Muscle of back (tissue), 3 donors: ENCODE measurements at regions not wholly inside any gene's neighbourhood (a gene's known extent, or its start where the extent isn't known, plus 50 kb on each side); places are given as distances from the start of the nearest gene placed in this dataset.
"Not testable (repeated sequence)": the region's sequence is repeated elsewhere in the genome, so short reads cannot be mapped to it uniquely, and the experiment has no call there.

Experiments
- DNase-seq, 3 donors: peaks; one replicate each; pipeline versions ENCODE4 v3.0.0 to v3.0.0-alpha.2; 2013

DNA sequence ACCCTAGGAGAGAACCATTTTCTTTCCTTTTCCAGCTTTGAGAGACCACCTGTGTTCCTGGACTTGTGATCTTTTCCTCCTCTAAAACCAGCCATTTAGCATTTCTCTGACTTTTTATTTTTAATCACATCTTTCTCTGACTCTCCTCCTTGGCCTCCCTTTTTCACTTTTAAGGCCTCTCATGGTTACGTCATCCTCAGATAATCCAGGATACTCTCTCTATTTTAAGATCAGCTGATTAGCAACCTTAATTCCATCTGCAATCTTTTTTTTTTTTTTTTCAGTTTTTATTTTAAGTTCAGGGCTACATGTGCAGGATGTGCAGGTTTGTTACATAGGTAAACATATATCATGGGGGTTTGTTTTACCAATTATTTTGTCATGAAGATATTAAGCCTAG, 54.0 kb downstream of the RFPL4B start:
- no peak for DNase-seq

- peak in 1 of 3 donors; percentile 30 for DNase-seq
Observed at GRCh38 chr6:112407101-112407590, 60.0 kb downstream of the RFPL4B start.

- no peak for DNase-seq
Observed at GRCh38 chr6:112408522-112408921, 61.4 kb downstream of the RFPL4B start.

GRCh38 chr6:112409311-112409710, 62.2 kb downstream of the RFPL4B start:
- peak in 2 of 3 donors; percentile 12 to 30 for DNase-seq

GRCh38 chr6:112413780-112414179, 66.7 kb downstream of the RFPL4B start:
- DNase-seq = no peak

DNA sequence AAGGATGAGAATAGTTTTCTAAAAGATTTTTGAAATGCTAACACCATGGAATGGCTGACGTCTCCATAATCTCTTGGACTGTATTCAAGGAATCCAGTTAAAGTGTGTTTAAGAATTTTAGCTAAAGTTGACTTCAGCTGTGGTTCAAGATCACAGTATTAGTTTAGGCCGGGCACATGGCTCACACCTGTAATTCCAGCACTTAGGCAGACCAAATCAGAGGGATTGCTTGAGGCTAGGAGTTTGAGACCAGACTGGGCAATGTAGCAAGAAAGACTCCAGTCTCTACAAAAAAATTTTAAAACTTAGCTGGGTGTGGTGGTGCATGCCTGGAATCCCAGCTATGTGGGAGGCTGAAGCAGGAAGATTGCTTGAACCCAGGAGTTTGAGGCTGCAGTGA, 68.2 kb downstream of the RFPL4B start:
- no peak for DNase-seq

DNA sequence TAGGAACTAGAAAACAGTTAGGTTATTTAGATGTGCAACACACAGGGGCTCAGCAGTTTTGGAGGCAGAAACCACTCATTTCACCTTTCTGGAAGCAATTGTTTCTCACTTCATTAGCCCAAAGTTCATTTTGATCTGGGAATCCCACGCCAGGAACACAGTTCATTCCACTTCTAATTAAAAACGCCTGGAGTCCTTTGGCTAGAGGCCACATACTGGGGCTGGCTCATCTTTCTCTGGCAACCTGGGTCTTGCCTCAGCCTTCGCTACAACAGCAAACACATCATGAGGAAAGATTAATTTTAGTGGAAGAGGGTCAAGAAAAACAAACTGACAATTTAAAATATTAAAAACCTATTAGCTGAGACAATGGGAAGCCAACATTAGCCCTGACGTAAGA, 69.7 kb downstream of the RFPL4B start:
- peak in 1 of 3 donors; percentile 42 for DNase-seq

- DNase-seq = not testable (repeated sequence)
Observed at GRCh38 chr6:112427011-112427410, 79.9 kb downstream of the RFPL4B start.

- no peak for DNase-seq
Observed at GRCh38 chr6:112427499-112427898, 80.4 kb downstream of the RFPL4B start.

DNA sequence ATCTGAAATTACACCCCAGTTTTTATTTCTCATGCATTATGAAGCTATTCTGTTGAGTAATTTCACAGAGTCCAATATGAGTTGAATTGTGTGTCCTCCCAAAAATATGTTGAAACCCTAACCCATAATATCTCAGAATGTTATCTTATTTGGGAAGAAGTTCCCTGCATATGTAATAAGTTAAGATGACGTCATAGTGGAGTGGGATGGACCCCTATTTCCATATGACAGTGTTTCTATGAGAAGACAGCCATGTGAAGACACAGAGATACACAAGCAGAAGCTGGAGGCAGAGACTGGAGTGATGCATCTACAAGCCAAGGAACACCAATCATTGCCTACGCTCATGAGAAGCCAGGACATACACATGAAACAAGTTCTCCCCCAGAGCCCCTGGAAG, 81.3 kb downstream of the RFPL4B start:
- no peak for DNase-seq

DNA sequence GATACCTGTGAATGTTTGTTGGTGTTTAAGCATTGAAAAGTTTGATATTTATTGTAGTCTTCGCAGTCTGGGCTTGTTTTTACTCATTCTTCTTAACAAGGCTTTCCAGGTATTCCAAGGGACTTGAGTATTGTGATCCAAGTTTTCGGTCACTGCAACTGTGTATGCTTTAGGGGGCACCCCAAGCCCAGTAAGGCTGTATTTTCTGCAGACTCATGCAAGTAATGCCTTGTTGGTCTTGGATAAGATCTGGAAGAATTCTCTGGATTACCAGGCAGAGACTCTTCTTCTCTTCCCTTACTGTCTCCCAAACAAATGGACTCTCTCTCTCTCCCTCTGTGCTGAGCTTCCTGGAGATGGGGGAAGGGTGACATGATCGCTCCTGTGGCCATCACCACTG, 82.1 kb downstream of the RFPL4B start:
- no peak for DNase-seq

DNA sequence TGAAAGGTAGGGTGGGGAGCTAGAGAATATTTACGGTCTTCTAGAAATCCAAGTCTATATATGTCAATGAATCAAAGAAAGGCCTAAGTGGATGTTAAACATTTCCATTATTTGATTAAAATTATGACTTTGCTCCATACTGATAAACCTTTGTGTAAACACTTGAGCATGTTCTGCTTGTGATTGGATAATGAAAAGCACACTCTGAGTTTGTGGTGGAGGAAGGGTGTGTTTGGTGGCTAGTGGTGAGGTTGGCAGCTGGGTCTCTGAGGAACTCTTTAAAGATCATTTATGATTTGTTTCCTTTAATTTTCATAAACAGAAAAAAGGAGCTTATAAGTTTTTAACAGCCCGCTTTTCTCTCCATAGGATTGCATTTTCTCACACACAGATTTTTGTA, 84.7 kb downstream of the RFPL4B start:
- DNase-seq = no peak

DNA sequence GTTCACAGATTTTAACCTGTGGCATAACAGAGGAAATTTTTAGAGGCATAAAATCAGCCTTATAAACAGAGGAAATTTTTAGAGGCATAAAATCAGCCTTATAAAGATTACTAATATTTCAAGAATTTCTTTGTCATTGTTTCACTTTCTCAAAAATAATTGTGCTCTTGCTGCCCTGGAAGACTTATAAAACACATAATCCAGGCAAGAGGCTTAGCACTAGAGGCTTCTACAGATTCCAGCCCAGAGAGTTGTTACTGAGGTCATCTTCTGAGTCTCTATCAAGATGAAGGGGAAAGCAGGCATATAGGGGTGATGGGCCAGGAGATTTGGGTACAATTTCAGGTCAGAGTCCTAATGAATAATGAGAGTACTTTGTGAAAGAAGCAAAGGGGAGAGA, 85.7 kb downstream of the RFPL4B start:
- no peak for DNase-seq

GRCh38 chr6:112433457-112433856, 86.3 kb downstream of the RFPL4B start:
- no peak for DNase-seq

DNA sequence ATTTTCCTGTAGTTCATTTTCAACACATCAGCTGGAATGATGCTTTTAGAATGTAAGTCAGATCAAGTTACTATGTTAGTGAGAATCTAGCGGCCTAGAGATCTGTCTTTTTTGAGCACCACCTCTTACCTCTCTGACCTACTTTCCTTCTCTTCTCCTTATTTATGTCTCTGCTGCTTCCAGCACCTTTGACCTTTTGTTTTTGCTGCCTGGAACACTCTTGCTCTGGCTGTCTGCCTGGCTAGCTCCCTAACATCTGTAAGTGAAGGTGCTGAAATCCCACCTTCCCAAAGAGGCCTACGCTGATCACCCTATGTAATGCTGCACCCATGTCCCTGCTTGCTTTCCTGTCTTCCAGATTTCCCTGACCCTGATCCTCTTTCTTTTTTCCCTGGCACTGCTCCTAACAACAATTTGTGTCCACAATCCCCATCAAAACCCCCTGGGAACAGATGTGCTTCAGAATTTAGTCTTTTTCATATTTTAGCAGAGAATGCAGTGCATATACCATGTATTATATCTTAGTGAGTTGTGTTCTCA, 87.8 kb downstream of the RFPL4B start:
- peak in 1 of 3 donors; percentile 77 for DNase-seq

DNA sequence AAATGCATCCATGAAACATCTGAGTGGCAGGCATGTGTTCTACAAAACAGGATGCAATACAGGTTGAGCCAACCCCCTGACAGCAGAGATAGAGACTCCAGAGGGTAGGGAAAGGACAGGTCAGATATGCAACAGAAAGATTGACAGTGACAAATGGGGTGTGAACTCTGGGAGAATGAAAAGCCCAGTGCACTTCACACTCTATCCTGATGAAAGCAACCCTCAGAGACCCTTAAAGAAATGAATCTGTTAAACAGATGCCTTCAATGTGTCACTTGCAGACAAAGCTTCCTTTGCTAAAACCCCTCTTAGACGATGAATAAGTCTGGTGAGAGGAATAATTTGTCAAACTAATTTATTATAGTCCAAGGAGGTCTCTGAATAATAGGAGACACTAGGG, 89.9 kb downstream of the RFPL4B start:
- peak in 1 of 3 donors; percentile 22 for DNase-seq

- peak in 1 of 3 donors; percentile 32 for DNase-seq
Observed at GRCh38 chr6:112439010-112439409, 91.9 kb downstream of the RFPL4B start.

GRCh38 chr6:112439432-112439831, 92.3 kb downstream of the RFPL4B start:
- DNase-seq = peak in 2 of 3 donors; percentile 24 to 66

GRCh38 chr6:112441607-112442006, 94.5 kb downstream of the RFPL4B start:
- peak in 1 of 3 donors; percentile 80 for DNase-seq

GRCh38 chr6:112443179-112444065, 96.3 kb downstream of the RFPL4B start:
- peak in 2 of 3 donors; percentile 73 to 92 for DNase-seq

DNA sequence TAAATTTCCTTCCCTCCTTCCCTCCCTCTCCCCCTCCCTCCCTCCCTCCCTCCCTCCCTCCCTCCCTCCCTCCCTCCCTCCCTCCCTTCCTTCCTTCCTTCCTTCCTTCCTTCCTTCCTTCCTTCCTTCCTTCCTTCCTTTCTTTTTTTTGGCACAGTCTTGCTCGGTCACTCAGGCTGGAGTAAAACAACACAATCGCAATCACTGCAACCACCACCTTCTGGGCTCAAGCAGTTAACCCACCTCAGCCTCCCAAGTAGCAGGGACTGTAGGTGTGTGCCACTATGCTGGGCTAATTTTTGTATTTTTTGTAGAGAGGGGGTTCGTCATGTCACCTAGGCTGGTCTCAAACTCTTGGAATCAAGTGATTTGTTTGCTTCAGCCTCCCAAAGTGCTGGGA, 101.7 kb downstream of the RFPL4B start:
- DNase-seq = not testable (repeated sequence)

DNA sequence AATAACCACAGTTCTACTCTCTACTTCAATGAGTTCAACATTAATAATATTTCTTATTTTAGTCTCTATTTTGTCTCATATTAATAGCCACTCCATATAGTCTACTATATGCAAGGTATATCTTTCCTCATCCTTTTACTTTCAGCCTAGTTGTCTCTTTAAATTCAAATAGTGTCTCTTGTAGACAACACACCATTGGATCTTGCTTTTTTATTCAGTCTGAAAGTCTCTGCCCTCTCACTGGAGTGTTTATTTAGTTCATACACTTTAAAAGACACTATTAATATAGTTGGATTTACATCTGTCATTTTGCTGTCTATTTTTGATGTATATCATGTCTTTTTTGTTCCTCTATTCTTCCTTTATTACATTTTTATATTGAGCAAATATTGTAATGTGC, 103.5 kb downstream of the RFPL4B start:
- DNase-seq = no peak

DNA sequence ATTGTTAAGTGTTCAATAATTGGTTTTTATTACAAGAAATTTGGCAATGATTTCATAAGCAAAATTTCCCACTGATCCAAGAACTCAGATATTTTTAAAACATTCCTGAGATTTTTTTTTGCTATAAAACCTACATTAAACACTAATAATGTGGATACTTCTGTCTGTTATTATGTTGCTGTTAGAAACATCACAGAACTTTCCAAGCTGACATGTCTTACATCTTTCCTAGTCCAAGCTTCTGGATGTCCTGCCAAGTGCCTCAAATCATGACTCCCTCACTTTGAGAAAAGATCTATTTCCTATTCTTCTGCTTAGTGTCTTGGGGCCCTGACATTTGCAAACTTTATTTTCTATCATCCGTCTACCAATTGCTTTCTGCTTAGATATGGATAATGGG, 110.8 kb downstream of the RFPL4B start:
- no peak for DNase-seq
